DND-41 (cell line): ENCODE measurements at regions not wholly inside any gene's neighbourhood (a gene's known extent, or its start where the extent isn't known, plus 50 kb on each side); places are given as distances from the start of the nearest gene placed in this dataset.

Experiments used
- EZH2 ChIP-seq: IDR thresholded peaks from 3 replicates; pipeline ENCODE4 v1.6.1; 2012; ENCODE audit warnings: borderline replicate concordance, low read depth, mild to moderate bottlenecking, moderate library complexity, low read length, inconsistent platforms; ENCODE audit not compliant: severe bottlenecking
- TF ChIP-seq, protein P1 (sequence below): IDR thresholded peaks from 2 replicates; pipeline ENCODE4 v1.5.1; 2012; ENCODE audit warnings: borderline replicate concordance, low read length, moderate library complexity, mild to moderate bottlenecking; ENCODE audit not compliant: poor library complexity, severe bottlenecking; ENCODE audit errors: extremely low read depth

DNA sequence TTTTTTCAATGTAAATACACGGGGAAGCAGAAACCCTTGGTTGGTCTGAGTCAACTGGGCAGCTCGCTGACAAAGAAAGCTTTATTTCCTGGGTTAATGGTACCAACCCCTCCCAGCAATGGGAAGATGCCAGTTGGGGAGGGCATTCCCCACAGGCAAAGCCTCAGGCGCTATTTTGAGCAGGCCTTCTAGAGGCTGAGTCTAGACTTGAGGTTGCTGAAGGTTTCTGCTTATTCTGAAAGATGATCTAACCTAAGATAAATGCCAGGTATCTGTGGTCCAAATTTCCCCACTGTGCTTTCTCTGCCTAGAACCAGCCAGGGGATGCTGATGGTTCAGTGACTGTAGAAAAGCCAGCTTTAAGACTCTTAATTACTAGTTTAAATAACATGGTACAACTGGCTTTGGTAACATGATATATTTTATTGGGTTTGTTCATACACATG, 172.5 kb upstream of the JARID2 start:
- TF ChIP-seq, protein P1, sequence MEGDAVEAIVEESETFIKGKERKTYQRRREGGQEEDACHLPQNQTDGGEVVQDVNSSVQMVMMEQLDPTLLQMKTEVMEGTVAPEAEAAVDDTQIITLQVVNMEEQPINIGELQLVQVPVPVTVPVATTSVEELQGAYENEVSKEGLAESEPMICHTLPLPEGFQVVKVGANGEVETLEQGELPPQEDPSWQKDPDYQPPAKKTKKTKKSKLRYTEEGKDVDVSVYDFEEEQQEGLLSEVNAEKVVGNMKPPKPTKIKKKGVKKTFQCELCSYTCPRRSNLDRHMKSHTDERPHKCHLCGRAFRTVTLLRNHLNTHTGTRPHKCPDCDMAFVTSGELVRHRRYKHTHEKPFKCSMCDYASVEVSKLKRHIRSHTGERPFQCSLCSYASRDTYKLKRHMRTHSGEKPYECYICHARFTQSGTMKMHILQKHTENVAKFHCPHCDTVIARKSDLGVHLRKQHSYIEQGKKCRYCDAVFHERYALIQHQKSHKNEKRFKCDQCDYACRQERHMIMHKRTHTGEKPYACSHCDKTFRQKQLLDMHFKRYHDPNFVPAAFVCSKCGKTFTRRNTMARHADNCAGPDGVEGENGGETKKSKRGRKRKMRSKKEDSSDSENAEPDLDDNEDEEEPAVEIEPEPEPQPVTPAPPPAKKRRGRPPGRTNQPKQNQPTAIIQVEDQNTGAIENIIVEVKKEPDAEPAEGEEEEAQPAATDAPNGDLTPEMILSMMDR: no peak
- TF ChIP-seq EZH2: no peak
